ENCODE measurements at regions not wholly inside any gene's neighbourhood (a gene's known extent, or its start where the extent isn't known, plus 50 kb on each side); places are given as distances from the start of the nearest gene placed in this dataset.

GRCh38 chr3:88767746-88768145, 339.7 kb upstream of the EPHA3 start:
- Mint-ChIP-seq H3K36me3 (ENCODE audit: low read depth) (no peaks in the 10 kb centered on the region), H3K4me1 (no peaks in the 10 kb centered on the region), H3K9me3 (peaks cover 4% of the 10 kb centered on the region; the same call in 2 of the 3 replicates), H3K27ac (no peak overlapping the region), H3K4me3 (no peak overlapping the region), H3K27me3 (ENCODE audit: insufficient read depth, low read depth, poor library complexity) (peaks cover 2% of the 10 kb centered on the region)
- Histone ChIP-seq H3K79me2 (replicated peaks; ENCODE audit: insufficient read depth) (no peaks in the 10 kb centered on the region), H3K9me2 (ENCODE audit: insufficient read depth) (0 out of 2 replicates have a peak, but pooled peaks cover 10% of the 10 kb centered on the region), H3K4me2 (no peak overlapping the region), H3K27me3 (ENCODE audit: insufficient read depth) (no peaks in the 10 kb centered on the region), H3K4me1 (ENCODE audit: insufficient read depth) (no peaks in the 10 kb centered on the region), H3K27ac (ENCODE audit: low read depth) (no peak overlapping the region), H3F3A (replicated peaks; ENCODE audit: low read depth) (no peaks in the 10 kb centered on the region), H4K20me1 (replicated peaks; ENCODE audit: insufficient read depth) (no peaks in the 10 kb centered on the region), H3K4me3 (no peak overlapping the region), H2AFZ (no peak overlapping the region), H3K36me3 (ENCODE audit: insufficient read depth) (no peaks in the 10 kb centered on the region)
- ATAC-seq, result no peak
- no peak for DNase-seq (ENCODE audit: low spot score)
- TF ChIP-seq EZH2phosphoT487 (IDR thresholded peaks at IDR 0.05; ENCODE audit: unreplicated experiment), result no peak
- no peak for TF ChIP-seq POLR2AphosphoS5 (IDR thresholded peaks at IDR 0.05; ENCODE audit: low read depth)
- TF ChIP-seq, protein P1, sequence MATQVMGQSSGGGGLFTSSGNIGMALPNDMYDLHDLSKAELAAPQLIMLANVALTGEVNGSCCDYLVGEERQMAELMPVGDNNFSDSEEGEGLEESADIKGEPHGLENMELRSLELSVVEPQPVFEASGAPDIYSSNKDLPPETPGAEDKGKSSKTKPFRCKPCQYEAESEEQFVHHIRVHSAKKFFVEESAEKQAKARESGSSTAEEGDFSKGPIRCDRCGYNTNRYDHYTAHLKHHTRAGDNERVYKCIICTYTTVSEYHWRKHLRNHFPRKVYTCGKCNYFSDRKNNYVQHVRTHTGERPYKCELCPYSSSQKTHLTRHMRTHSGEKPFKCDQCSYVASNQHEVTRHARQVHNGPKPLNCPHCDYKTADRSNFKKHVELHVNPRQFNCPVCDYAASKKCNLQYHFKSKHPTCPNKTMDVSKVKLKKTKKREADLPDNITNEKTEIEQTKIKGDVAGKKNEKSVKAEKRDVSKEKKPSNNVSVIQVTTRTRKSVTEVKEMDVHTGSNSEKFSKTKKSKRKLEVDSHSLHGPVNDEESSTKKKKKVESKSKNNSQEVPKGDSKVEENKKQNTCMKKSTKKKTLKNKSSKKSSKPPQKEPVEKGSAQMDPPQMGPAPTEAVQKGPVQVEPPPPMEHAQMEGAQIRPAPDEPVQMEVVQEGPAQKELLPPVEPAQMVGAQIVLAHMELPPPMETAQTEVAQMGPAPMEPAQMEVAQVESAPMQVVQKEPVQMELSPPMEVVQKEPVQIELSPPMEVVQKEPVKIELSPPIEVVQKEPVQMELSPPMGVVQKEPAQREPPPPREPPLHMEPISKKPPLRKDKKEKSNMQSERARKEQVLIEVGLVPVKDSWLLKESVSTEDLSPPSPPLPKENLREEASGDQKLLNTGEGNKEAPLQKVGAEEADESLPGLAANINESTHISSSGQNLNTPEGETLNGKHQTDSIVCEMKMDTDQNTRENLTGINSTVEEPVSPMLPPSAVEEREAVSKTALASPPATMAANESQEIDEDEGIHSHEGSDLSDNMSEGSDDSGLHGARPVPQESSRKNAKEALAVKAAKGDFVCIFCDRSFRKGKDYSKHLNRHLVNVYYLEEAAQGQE (IDR thresholded peaks at IDR 0.05; ENCODE audit: unreplicated experiment), result no peak
- no peak for TF ChIP-seq EZH2 (IDR thresholded peaks at IDR 0.05; ENCODE audit: low read depth, unreplicated experiment)
- TF ChIP-seq CREB1 (CRISPR knock-in tag; IDR thresholded peaks at IDR 0.05; ENCODE audit: low read depth), result no peak
- no peak for TF ChIP-seq ETS1 (IDR thresholded peaks at IDR 0.05)
- TF ChIP-seq, protein P2, sequence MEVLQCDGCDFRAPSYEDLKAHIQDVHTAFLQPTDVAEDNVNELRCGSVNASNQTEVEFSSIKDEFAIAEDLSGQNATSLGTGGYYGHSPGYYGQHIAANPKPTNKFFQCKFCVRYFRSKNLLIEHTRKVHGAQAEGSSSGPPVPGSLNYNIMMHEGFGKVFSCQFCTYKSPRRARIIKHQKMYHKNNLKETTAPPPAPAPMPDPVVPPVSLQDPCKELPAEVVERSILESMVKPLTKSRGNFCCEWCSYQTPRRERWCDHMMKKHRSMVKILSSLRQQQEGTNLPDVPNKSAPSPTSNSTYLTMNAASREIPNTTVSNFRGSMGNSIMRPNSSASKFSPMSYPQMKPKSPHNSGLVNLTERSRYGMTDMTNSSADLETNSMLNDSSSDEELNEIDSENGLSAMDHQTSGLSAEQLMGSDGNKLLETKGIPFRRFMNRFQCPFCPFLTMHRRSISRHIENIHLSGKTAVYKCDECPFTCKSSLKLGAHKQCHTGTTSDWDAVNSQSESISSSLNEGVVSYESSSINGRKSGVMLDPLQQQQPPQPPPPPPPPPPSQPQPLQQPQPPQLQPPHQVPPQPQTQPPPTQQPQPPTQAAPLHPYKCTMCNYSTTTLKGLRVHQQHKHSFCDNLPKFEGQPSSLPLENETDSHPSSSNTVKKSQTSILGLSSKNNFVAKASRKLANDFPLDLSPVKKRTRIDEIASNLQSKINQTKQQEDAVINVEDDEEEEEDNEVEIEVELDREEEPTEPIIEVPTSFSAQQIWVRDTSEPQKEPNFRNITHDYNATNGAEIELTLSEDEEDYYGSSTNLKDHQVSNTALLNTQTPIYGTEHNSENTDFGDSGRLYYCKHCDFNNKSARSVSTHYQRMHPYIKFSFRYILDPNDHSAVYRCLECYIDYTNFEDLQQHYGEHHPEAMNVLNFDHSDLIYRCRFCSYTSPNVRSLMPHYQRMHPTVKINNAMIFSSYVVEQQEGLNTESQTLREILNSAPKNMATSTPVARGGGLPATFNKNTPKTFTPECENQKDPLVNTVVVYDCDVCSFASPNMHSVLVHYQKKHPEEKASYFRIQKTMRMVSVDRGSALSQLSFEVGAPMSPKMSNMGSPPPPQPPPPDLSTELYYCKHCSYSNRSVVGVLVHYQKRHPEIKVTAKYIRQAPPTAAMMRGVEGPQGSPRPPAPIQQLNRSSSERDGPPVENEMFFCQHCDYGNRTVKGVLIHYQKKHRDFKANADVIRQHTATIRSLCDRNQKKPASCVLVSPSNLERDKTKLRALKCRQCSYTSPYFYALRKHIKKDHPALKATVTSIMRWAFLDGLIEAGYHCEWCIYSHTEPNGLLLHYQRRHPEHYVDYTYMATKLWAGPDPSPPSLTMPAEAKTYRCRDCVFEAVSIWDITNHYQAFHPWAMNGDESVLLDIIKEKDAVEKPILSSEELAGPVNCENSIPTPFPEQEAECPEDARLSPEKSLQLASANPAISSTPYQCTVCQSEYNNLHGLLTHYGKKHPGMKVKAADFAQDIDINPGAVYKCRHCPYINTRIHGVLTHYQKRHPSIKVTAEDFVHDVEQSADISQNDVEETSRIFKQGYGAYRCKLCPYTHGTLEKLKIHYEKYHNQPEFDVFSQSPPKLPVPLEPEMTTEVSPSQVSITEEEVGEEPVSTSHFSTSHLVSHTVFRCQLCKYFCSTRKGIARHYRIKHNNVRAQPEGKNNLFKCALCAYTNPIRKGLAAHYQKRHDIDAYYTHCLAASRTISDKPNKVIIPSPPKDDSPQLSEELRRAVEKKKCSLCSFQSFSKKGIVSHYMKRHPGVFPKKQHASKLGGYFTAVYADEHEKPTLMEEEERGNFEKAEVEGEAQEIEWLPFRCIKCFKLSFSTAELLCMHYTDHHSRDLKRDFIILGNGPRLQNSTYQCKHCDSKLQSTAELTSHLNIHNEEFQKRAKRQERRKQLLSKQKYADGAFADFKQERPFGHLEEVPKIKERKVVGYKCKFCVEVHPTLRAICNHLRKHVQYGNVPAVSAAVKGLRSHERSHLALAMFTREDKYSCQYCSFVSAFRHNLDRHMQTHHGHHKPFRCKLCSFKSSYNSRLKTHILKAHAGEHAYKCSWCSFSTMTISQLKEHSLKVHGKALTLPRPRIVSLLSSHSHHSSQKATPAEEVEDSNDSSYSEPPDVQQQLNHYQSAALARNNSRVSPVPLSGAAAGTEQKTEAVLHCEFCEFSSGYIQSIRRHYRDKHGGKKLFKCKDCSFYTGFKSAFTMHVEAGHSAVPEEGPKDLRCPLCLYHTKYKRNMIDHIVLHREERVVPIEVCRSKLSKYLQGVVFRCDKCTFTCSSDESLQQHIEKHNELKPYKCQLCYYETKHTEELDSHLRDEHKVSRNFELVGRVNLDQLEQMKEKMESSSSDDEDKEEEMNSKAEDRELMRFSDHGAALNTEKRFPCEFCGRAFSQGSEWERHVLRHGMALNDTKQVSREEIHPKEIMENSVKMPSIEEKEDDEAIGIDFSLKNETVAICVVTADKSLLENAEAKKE (CRISPR knock-in tag; IDR thresholded peaks at IDR 0.05), result no peak
- no peak for TF ChIP-seq CTCF (conservative IDR thresholded peaks at IDR 0.05; ENCODE audit: low read depth in 2 of 2)
- TF ChIP-seq NANOG (IDR thresholded peaks at IDR 0.05; ENCODE audit: borderline replicate concordance), result no peak
- no peak for TF ChIP-seq ZNF114 (CRISPR knock-in tag; IDR thresholded peaks at IDR 0.05)

Measured in GM23338 (cell line).